ENCODE measurements at regions not wholly inside any gene's neighbourhood (a gene's known extent, or its start where the extent isn't known, plus 50 kb on each side); places are given as distances from the start of the nearest gene placed in this dataset.

DNA sequence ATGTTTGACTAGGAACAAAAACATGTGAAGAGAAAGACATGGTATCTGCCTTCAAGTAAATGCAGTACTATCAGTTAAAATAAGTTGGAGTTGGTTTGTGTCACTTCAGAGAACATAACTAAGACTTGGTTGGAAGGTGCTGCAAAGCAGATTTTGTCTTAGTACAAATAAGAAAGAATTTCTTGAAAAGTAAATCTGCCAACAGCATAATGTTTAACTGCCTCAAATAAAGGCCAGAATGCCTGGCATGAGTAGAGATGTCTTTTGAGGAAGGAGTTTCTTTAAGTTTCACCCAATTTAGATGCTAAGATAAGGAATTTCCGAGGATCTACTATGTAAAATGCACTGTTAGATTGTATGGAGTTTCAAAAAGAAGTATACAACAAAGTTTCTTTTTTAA lies 409.7 kb downstream of the PIK3C3 start:
- TF ChIP-seq, protein P1, sequence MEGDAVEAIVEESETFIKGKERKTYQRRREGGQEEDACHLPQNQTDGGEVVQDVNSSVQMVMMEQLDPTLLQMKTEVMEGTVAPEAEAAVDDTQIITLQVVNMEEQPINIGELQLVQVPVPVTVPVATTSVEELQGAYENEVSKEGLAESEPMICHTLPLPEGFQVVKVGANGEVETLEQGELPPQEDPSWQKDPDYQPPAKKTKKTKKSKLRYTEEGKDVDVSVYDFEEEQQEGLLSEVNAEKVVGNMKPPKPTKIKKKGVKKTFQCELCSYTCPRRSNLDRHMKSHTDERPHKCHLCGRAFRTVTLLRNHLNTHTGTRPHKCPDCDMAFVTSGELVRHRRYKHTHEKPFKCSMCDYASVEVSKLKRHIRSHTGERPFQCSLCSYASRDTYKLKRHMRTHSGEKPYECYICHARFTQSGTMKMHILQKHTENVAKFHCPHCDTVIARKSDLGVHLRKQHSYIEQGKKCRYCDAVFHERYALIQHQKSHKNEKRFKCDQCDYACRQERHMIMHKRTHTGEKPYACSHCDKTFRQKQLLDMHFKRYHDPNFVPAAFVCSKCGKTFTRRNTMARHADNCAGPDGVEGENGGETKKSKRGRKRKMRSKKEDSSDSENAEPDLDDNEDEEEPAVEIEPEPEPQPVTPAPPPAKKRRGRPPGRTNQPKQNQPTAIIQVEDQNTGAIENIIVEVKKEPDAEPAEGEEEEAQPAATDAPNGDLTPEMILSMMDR (IDR thresholded peaks at IDR 0.05), result no peak
- no peak for TF ChIP-seq POLR2AphosphoS5 (IDR thresholded peaks at IDR 0.05)
- no peak for TF ChIP-seq POLR2A (IDR thresholded peaks at IDR 0.05)
- TF ChIP-seq EP300 (IDR thresholded peaks at IDR 0.05), result no peak

Data from upper lobe of left lung (tissue), 4 donors.